ENCODE measurements at regions not wholly inside any gene's neighbourhood (a gene's known extent, or its start where the extent isn't known, plus 50 kb on each side); places are given as distances from the start of the nearest gene placed in this dataset.
"Not testable (repeated sequence)": the region's sequence is repeated elsewhere in the genome, so short reads cannot be mapped to it uniquely, and the experiment has no call there.

GRCh38 chr1:117754061-117754969 is 148.5 kb downstream of the TENT5C start:
- peak; percentile 45 for DNase-seq (ENCODE audit: low read depth)

GRCh38 chr1:117757668-117758067 is 151.8 kb downstream of the TENT5C start:
- DNase-seq (ENCODE audit: low read depth) = no peak

GRCh38 chr1:117758444-117759316 is 152.8 kb downstream of the TENT5C start:
- DNase-seq (ENCODE audit: low read depth) = peak; percentile 79

GRCh38 chr1:117759535-117759934 is 153.7 kb downstream of the TENT5C start:
- DNase-seq (ENCODE audit: low read depth) = no peak

GRCh38 chr1:117760069-117760468 is 154.2 kb downstream of the TENT5C start:
- no peak for DNase-seq (ENCODE audit: low read depth)

- DNase-seq (ENCODE audit: low read depth) = no peak
Measured at GRCh38 chr1:117760485-117760884, 154.6 kb downstream of the TENT5C start.

GRCh38 chr1:117767756-117768155 is 161.7 kb downstream of the GDAP2 start:
- not testable (repeated sequence) for DNase-seq (ENCODE audit: low read depth)

- DNase-seq (ENCODE audit: low read depth) = no peak
Measured at GRCh38 chr1:117770981-117771531, 158.4 kb downstream of the GDAP2 start.

- no peak for DNase-seq (ENCODE audit: low read depth)
Measured at GRCh38 chr1:117779364-117779763, 150.1 kb downstream of the GDAP2 start.

GRCh38 chr1:117780687-117781475 is 148.5 kb downstream of the GDAP2 start:
- DNase-seq (ENCODE audit: low read depth) = no peak

GRCh38 chr1:117782056-117782455 is 147.4 kb downstream of the GDAP2 start:
- DNase-seq (ENCODE audit: low read depth) = no peak

GRCh38 chr1:117783606-117784396 is 145.6 kb downstream of the GDAP2 start:
- DNase-seq (ENCODE audit: low read depth) = no peak

GRCh38 chr1:117788014-117788413 is 141.4 kb downstream of the GDAP2 start:
- no peak for DNase-seq (ENCODE audit: low read depth)

- no peak for DNase-seq (ENCODE audit: low read depth)
Measured at GRCh38 chr1:117793413-117793812, 136.0 kb downstream of the GDAP2 start.

GRCh38 chr1:117794073-117794472 is 135.3 kb downstream of the GDAP2 start:
- DNase-seq (ENCODE audit: low read depth) = no peak

GRCh38 chr1:117795190-117795589 is 134.2 kb downstream of the GDAP2 start:
- peak; percentile 31 for DNase-seq (ENCODE audit: low read depth)

GRCh38 chr1:117795792-117796191 is 133.6 kb downstream of the GDAP2 start:
- DNase-seq (ENCODE audit: low read depth) = no peak

- DNase-seq (ENCODE audit: low read depth) = no peak
Measured at GRCh38 chr1:117796226-117796625, 133.2 kb downstream of the GDAP2 start.

- no peak for DNase-seq (ENCODE audit: low read depth)
Measured at GRCh38 chr1:117798550-117798949, 130.9 kb downstream of the GDAP2 start.

- DNase-seq (ENCODE audit: low read depth) = no peak
Measured at GRCh38 chr1:117802531-117803257, 126.7 kb downstream of the GDAP2 start.
